IMR-90 (cell line): ENCODE measurements at regions not wholly inside any gene's neighbourhood (a gene's known extent, or its start where the extent isn't known, plus 50 kb on each side); places are given as distances from the start of the nearest gene placed in this dataset.

Experiments used
- ATAC-seq: fragments of 200-7000 bp; cut with Tn5 transposase; 2 replicates; pipeline ENCODE4 v1.9.1; 2020; ENCODE audit warnings: low read depth, mild to moderate bottlenecking, moderate library complexity
- BruUV-seq: library from RNA; stranded (reverse); fragments of 400-500 nt; replicated peaks from 2 replicates; lab custom pipeline; 2021; lab: Mats Ljungman, UMichigan
- CTCF ChIA-PET: fragments of 300-600 bp; formaldehyde crosslinking; extraction: SDS; loops from one replicate; lab custom pipeline; 2021; ENCODE audit warnings: antibody characterized with exemption; lab: Yijun Ruan, JAX
- POLR2A ChIA-PET: fragments of 300-600 bp; sonication (Branson Sonifier 250); formaldehyde crosslinking; loops from one replicate; lab custom pipeline; 2022; ENCODE audit warnings: antibody characterized with exemption; ENCODE audit not compliant: unreplicated experiment; lab: Charles Lee
- DNase-seq: peaks from one replicate; pipeline ENCODE4 v3.0.0; 2013
- H2AFZ ChIP-seq: replicated peaks from 2 replicates; pipeline ENCODE3; 2013; ENCODE audit warnings: low read length, mild to moderate bottlenecking; ENCODE audit not compliant: poor library complexity
- H2AK5ac ChIP-seq: 2 replicates; pipeline ENCODE4 v1.6.1; 2013; ENCODE audit warnings: low read depth, low read length, inconsistent platforms
- H2AK9ac ChIP-seq: replicated peaks from 2 replicates; pipeline ENCODE3; 2013; ENCODE audit warnings: mild to moderate bottlenecking, low read depth, low read length, moderate library complexity; ENCODE audit not compliant: poor library complexity
- H2BK120ac ChIP-seq: 2 replicates; pipeline ENCODE4 v1.6.1; 2013; ENCODE audit warnings: low read depth, low read length, inconsistent platforms
- H2BK15ac ChIP-seq: 3 replicates; pipeline ENCODE4 v1.6.1; 2013; ENCODE audit warnings: low read depth, low read length, inconsistent platforms
- H2BK20ac ChIP-seq: 2 replicates; pipeline ENCODE4 v1.6.1; 2013; ENCODE audit warnings: low read depth, mild to moderate bottlenecking, inconsistent platforms, low read length, moderate library complexity
- H2BK5ac ChIP-seq: 2 replicates; pipeline ENCODE4 v1.6.1; 2013; ENCODE audit warnings: mild to moderate bottlenecking, low read depth, low read length, inconsistent platforms; ENCODE audit not compliant: poor library complexity, severe bottlenecking
- H3K14ac ChIP-seq: replicated peaks from 2 replicates; pipeline ENCODE4 v1.6.1; 2013; ENCODE audit warnings: low read depth, low read length, inconsistent platforms
- H3K18ac ChIP-seq: 2 replicates; pipeline ENCODE4 v1.6.1; 2013; ENCODE audit warnings: low read depth, low read length, control low read depth
- H3K23ac ChIP-seq: 2 replicates; pipeline ENCODE4 v1.6.1; 2013; ENCODE audit warnings: low read depth, low read length, inconsistent platforms
- H3K27ac ChIP-seq: 2 replicates; pipeline ENCODE4 v1.5.1; 2013; ENCODE audit warnings: mild to moderate bottlenecking, control low read depth, low read length; ENCODE audit not compliant: insufficient read depth
- H3K27me3 ChIP-seq: 2 replicates; pipeline ENCODE4 v1.6.1; 2013; ENCODE audit warnings: low read length; ENCODE audit not compliant: control insufficient read depth, insufficient read depth
- H3K36me3 ChIP-seq: 2 replicates; pipeline ENCODE4 v1.6.1; 2013; ENCODE audit warnings: low read length, mixed read lengths; ENCODE audit not compliant: control insufficient read depth, insufficient read depth
- H3K4ac ChIP-seq: 2 replicates; pipeline ENCODE4 v1.6.1; 2013; ENCODE audit warnings: low read depth, low read length, inconsistent platforms
- H3K4me1 ChIP-seq: 2 replicates; pipeline ENCODE4 v1.6.1; 2013; ENCODE audit warnings: low read length, mixed read lengths; ENCODE audit not compliant: control insufficient read depth, insufficient read depth
- H3K4me2 ChIP-seq: 2 replicates; pipeline ENCODE4 v1.6.1; 2013; ENCODE audit warnings: low read depth, mild to moderate bottlenecking, control low read depth, low read length, moderate library complexity
- H3K4me3 ChIP-seq: 2 replicates; pipeline ENCODE4 v1.5.1; 2013; ENCODE audit warnings: low read depth, mild to moderate bottlenecking, control low read depth, low read length, moderate library complexity; ENCODE audit not compliant: insufficient read depth
- H3K56ac ChIP-seq: 2 replicates; pipeline ENCODE4 v1.6.1; 2013; ENCODE audit warnings: low read length, inconsistent platforms; ENCODE audit not compliant: insufficient read depth; ENCODE audit errors: extremely low read depth
- H3K79me1 ChIP-seq, 2 experiments: 2 replicates each; pipeline ENCODE4 v1.6.1; 2013; ENCODE audit warnings: low read length in 2 of 2, inconsistent platforms in 1 of 2, low read depth in 1 of 2
- H3K9ac ChIP-seq: 2 replicates; pipeline ENCODE4 v1.6.1; 2013; ENCODE audit warnings: low read depth, low read length, control low read depth
- H3K9me1 ChIP-seq: 2 replicates; pipeline ENCODE4 v1.6.1; 2013; ENCODE audit warnings: low read length, inconsistent platforms; ENCODE audit not compliant: insufficient read depth
- H3K9me3 ChIP-seq: 2 replicates; pipeline ENCODE4 v1.6.1; 2013; ENCODE audit warnings: low read length; ENCODE audit not compliant: control insufficient read depth, insufficient read depth
- H4K20me1 ChIP-seq: 2 replicates; pipeline ENCODE4 v1.6.1; 2013; ENCODE audit warnings: low read length, inconsistent platforms; ENCODE audit not compliant: insufficient read depth
- H4K5ac ChIP-seq: 2 replicates; pipeline ENCODE4 v1.6.1; 2013; ENCODE audit warnings: mild to moderate bottlenecking, low read depth, low read length, control low read depth
- H4K8ac ChIP-seq, 2 experiments: 2 replicates each; pipeline ENCODE4 v1.6.1; 2013; ENCODE audit warnings: low read depth in 2 of 2, low read length in 2 of 2, control low read depth in 1 of 2, inconsistent platforms in 1 of 2
- H4K91ac ChIP-seq: 2 replicates; pipeline ENCODE4 v1.6.1; 2013; ENCODE audit warnings: low read depth, low read length, inconsistent platforms; ENCODE audit not compliant: insufficient read depth
- CEBPB ChIP-seq: IDR thresholded peaks from 2 replicates; pipeline ENCODE4 v1.6.1; 2012; ENCODE audit warnings: low read depth, low read length, improper control_type of control experiment
- CHD1 ChIP-seq: IDR thresholded peaks from 2 replicates; pipeline ENCODE4 v1.6.1; 2012; ENCODE audit warnings: low read depth, low read length, improper control_type of control experiment
- FOS ChIP-seq: fragments of 150-350 bp; IDR thresholded peaks from 2 replicates; pipeline ENCODE4 v1.6.1; 2016; ENCODE audit warnings: low read depth, low read length
- MAFK ChIP-seq: IDR thresholded peaks from 2 replicates; pipeline ENCODE4 v1.6.1; 2012; ENCODE audit warnings: low read depth, low read length, improper control_type of control experiment
- MXI1 ChIP-seq: IDR thresholded peaks from 2 replicates; pipeline ENCODE4 v1.6.1; 2012; ENCODE audit warnings: low read depth, mild to moderate bottlenecking, low read length, moderate library complexity, borderline replicate concordance
- NFE2L2 ChIP-seq: fragments of 150-350 bp; IDR thresholded peaks from 2 replicates; pipeline ENCODE4 v1.6.1; 2016; ENCODE audit warnings: low read depth, mild to moderate bottlenecking, low read length
- POLR2A ChIP-seq: IDR thresholded peaks from 2 replicates; pipeline ENCODE4 v1.6.1; 2012; ENCODE audit warnings: mild to moderate bottlenecking, low read depth, low read length
- RAD21 ChIP-seq: IDR thresholded peaks from 2 replicates; pipeline ENCODE4 v1.6.1; 2012; ENCODE audit warnings: low read length, improper control_type of control experiment
- RFX5 ChIP-seq: IDR thresholded peaks from 2 replicates; pipeline ENCODE4 v1.8.0; 2012; ENCODE audit warnings: low read depth, mild to moderate bottlenecking, low read length, moderate library complexity
- SMC3 ChIP-seq: fragments of 150-350 bp; IDR thresholded peaks from 2 replicates; pipeline ENCODE4 v1.6.1; 2016; ENCODE audit warnings: low read depth, mild to moderate bottlenecking, antibody characterized with exemption, low read length, moderate library complexity
- WGBS, 2 experiments: methylation state at CpG; one replicate each; pipeline versions ENCODE4 v1.1.5 to v1.1.7; 2013; ENCODE audit warnings: missing lambda C conversion rate in 2 of 2; ENCODE audit not compliant: insufficient read length in 1 of 2; ENCODE audit errors: extremely low coverage in 2 of 2; 5-methylcytosine and 5-hydroxymethylcytosine counted together
- dilution Hi-C: fragments of 300-500 bp; cut with HindIII; formaldehyde crosslinking; loops from one replicate; pipeline ENCODE4 v1.14.3; 2018; ENCODE audit warnings: low sequenced_read_pairs; ENCODE audit not compliant: unreplicated experiment
- in situ Hi-C: fragments of 300-500 bp; cut with MboI; formaldehyde crosslinking; loops from 3 replicates; pipeline ENCODE4 v1.14.3; 2019; ENCODE audit warnings: low sequenced_read_pairs, inconsistent platforms, mixed read lengths
- intact Hi-C: fragments of 100-400 bp; cut with micrococcal nuclease; formaldehyde crosslinking; loops from 2 replicates; pipeline ENCODE4 v1.10.0; 2022
- TF ChIP-seq, protein P1 (sequence below): conservative IDR thresholded peaks from 2 replicates; pipeline ENCODE4 v1.5.1; 2012; ENCODE audit warnings: mild to moderate bottlenecking, low read depth, low read length, improper control_type of control experiment
- TF ChIP-seq, protein P2 (sequence below): fragments of 150-350 bp; IDR thresholded peaks from 2 replicates; pipeline ENCODE4 v1.6.1; 2017; ENCODE audit warnings: mild to moderate bottlenecking, antibody characterized with exemption, low read length, low read depth

DNA sequence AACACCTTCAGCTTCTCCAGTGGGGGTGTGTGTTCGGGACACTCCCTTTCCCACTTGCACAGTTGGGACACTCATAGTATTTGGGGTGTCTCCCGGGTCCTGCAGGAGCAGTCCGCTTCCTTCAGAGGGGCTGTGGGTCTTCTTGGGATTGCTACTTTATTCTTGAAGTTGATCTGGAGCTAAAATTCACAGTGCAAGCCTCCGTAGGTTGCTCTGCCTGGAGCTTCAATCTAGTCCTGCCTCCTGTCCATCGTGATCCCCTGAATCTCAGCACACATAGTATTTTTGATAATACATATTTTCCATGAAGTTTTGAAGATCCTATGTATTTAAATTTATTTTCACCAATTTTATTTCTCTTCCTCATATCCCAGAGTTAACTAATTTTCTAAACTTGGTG lies 902.1 kb downstream of the LTN1 start:
- CTCF ChIA-PET = no interaction called here
- in situ Hi-C loops = no loop called here
- H2BK20ac ChIP-seq = no peak overlapping the region

More for the DNA sequence above, 902.1 kb downstream of the LTN1 start:
- Histone ChIP-seq H2BK15ac (no peak overlapping the region), H4K5ac (no peak overlapping the region), H3K36me3 (no peaks in the 10 kb centered on the region), H3K9me3 (no peaks in the 10 kb centered on the region), H2BK120ac (no peak overlapping the region), H3K14ac (no peak overlapping the region), H3K18ac (no peak overlapping the region), H4K91ac (no peak overlapping the region), H3K4ac (no peak overlapping the region), H3K27me3 (no peaks in the 10 kb centered on the region), H3K9me1 (0 out of 2 replicates have a peak, but pooled peaks cover 4% of the 10 kb centered on the region), H3K9ac (no peak overlapping the region), H4K20me1 (no peaks in the 10 kb centered on the region), H2AK5ac (no peak overlapping the region; the same call in 1 of the 2 replicates), H2AFZ (no peak overlapping the region), H3K23ac (no peak overlapping the region), H3K27ac (no peak overlapping the region), H2AK9ac (no peak overlapping the region), H4K8ac (no peak overlapping the region; a peak in 1 of 4 replicates), H3K79me1 (no peaks in the 10 kb centered on the region), H3K4me2 (no peak overlapping the region), H3K4me1 (no peaks in the 10 kb centered on the region), H2BK5ac (no peak overlapping the region), H3K4me3 (no peak overlapping the region), H3K56ac (no peak overlapping the region)
- DNase-seq = no peak
- WGBS, 2 experiments = 83% methylated on average over 2 of the region's 5 CpGs; no CpG with 5 or more reads in 1 of the 2 experiments
- TF ChIP-seq RFX5 (no peak), CEBPB (no peak), CHD1 (no peak), POLR2A (no peak), FOS (no peak), MAFK (no peak), SMC3 (no peak), NFE2L2 (no peak), MXI1 (no peak), RAD21 (no peak)
- TF ChIP-seq, protein P1, sequence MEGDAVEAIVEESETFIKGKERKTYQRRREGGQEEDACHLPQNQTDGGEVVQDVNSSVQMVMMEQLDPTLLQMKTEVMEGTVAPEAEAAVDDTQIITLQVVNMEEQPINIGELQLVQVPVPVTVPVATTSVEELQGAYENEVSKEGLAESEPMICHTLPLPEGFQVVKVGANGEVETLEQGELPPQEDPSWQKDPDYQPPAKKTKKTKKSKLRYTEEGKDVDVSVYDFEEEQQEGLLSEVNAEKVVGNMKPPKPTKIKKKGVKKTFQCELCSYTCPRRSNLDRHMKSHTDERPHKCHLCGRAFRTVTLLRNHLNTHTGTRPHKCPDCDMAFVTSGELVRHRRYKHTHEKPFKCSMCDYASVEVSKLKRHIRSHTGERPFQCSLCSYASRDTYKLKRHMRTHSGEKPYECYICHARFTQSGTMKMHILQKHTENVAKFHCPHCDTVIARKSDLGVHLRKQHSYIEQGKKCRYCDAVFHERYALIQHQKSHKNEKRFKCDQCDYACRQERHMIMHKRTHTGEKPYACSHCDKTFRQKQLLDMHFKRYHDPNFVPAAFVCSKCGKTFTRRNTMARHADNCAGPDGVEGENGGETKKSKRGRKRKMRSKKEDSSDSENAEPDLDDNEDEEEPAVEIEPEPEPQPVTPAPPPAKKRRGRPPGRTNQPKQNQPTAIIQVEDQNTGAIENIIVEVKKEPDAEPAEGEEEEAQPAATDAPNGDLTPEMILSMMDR = no peak
- TF ChIP-seq, protein P2, sequence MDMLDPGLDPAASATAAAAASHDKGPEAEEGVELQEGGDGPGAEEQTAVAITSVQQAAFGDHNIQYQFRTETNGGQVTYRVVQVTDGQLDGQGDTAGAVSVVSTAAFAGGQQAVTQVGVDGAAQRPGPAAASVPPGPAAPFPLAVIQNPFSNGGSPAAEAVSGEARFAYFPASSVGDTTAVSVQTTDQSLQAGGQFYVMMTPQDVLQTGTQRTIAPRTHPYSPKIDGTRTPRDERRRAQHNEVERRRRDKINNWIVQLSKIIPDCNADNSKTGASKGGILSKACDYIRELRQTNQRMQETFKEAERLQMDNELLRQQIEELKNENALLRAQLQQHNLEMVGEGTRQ = no peak
- BruUV-seq = no TSS peak
- POLR2A ChIA-PET = no interaction called here
- ATAC-seq = no peak
- dilution Hi-C loops (no loop called here), intact Hi-C loops (no loop called here)
